HG03097 (cell line): ENCODE measurements at regions not wholly inside any gene's neighbourhood (a gene's known extent, or its start where the extent isn't known, plus 50 kb on each side); places are given as distances from the start of the nearest gene placed in this dataset.
"Not testable (repeated sequence)": the region's sequence is repeated elsewhere in the genome, so short reads cannot be mapped to it uniquely, and the experiment has no call there.

Source experiments
- ATAC-seq: cut with Tn5 transposase; IDR thresholded peaks from one replicate; pipeline ENCODE4 v1.9.1; 2021; ENCODE audit not compliant: unreplicated experiment, low FRiP score

- no peak for ATAC-seq
These were observed 910.7 kb downstream of the TBL1XR1 start for GRCh38 chr3:176286476-176287085.

GRCh38 chr3:176275538-176275937, 921.7 kb downstream of the TBL1XR1 start:
- no peak for ATAC-seq

- no peak for ATAC-seq
These were observed 922.2 kb downstream of the TBL1XR1 start for GRCh38 chr3:176275113-176275512.

DNA sequence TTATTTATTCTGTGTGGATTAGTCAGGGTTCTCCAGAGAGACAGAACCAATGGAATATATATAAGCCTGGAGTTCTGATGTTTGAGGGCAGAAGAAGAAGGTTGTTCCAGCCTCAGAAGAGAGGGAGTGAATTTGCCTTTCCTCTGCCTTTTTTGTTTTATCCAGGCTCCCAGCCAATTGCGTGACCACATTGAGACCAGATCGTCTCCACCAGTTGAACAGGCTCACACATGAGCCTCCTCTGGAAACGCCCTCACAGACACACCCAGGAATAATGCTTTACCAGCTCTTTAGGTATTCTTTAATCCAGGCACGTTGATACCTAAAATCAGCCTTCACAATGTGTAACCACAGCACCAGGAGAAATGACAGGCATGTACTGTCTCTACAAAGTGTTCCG, 923.1 kb downstream of the TBL1XR1 start:
- no peak for ATAC-seq

DNA sequence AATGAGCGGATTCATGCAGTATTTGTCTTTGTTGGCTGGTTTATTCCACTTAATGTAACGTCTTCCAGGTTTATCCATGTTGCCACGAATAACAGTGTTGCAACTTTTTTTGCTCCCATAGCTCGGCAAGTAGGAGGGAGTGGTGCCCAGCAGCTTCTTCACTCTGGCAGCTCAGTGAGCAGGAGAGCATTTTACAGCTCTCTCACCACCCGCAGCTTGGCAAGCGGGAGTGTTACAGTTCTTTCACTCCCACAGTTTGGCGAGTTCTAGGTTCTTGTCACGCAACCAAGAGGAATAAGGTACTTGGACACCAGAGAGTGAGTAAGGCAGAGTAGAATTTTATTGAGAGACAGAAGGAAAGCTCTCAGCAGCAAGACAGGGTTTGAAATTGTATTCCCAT, 935.2 kb downstream of the TBL1XR1 start:
- no peak for ATAC-seq

GRCh38 chr3:176247191-176247590, 950.1 kb downstream of the TBL1XR1 start:
- no peak for ATAC-seq

DNA sequence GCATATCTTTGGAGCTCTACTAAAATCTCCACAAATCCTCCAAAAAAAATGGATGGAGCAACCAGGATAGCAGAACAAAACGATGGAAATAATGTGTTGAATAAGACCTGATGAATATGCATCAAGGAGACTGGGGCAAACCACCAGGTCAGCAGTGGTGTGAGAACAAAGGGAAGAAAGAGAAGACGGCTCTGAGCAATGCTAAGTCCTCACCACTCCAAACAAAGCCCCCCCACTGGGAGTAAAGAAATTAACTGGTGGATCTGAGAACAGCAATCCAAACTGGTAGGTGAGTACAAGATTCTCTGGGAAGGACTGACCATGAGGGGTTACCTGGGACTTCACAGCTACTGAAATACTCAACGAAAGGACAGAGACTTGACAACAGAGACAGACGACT, 977.3 kb downstream of the TBL1XR1 start:
- ATAC-seq, result no peak

GRCh38 chr3:176214758-176215157, 982.5 kb downstream of the TBL1XR1 start:
- ATAC-seq, result no peak

DNA sequence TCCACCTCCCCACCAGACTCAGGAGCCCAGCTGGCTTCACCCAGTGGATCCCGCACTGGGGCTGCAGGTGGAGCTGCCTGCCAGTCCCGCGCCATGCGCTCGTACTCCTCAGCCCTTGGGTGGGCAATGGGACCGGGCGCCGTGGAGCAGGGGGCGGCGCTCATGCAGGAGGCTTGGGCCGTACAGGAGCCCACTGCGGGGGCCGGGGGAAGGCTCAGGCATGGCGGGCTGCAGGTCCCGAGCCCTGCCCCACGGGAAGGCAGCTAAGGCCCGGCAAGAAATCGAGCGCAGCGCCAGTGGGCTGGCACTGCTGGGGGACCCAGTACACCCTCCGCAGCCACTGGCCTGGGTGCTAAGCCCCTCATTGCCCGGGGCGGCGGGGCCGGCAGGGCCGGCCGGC, 984.0 kb downstream of the TBL1XR1 start:
- not testable (repeated sequence) for ATAC-seq

GRCh38 chr3:176208915-176209314, 988.4 kb downstream of the TBL1XR1 start:
- no peak for ATAC-seq

GRCh38 chr3:176208283-176208682, 989.0 kb downstream of the TBL1XR1 start:
- ATAC-seq, result no peak

DNA sequence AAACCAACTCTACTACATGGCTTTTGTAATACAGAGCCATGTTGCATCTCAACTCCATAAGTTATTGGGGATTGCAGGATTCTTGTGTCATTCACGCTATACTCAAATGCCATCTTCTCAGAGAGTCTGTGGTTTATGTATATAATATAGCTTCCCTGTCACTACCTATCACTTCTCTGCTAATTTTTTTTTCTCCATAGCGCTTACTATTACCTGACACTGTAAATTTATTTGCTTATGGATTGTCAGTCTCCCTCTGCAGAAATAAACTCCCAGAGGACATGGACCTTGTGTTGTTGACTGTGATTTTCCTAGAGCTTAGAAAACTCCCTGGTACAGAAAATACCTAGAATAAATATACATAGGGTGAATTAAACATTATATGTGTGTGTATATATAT, 990.5 kb downstream of the TBL1XR1 start:
- no peak for ATAC-seq

- no peak for ATAC-seq
These were observed 994.6 kb downstream of the TBL1XR1 start for GRCh38 chr3:176202652-176203051.

GRCh38 chr3:176193032-176193730, 1004.1 kb downstream of the TBL1XR1 start:
- ATAC-seq, result no peak

DNA sequence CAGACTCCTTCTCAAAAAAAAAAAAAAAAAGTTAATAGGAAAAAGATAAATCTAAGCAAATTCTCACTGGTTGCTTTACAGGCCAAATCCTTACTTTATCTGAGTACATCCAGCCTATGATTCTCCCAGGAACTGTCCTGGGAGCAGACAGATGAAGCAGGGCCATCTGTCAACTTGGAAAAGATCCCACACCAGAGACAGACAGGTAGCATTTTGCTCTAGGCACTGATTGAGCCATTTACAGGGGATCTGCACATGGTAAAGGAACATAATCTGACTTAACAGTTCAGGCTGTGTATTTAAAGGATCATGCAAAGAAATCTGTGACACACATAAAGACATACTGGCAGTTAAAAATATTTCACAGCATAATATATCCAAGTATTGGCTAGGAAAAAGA, 1006.5 kb downstream of the TBL1XR1 start:
- ATAC-seq, result no peak

GRCh38 chr3:176183181-176183580, 1014.1 kb downstream of the TBL1XR1 start:
- no peak for ATAC-seq

GRCh38 chr3:176174060-176174459, 1023.2 kb downstream of the TBL1XR1 start:
- no peak for ATAC-seq

- no peak for ATAC-seq
These were observed 1024.8 kb downstream of the TBL1XR1 start for GRCh38 chr3:176172492-176172891.

GRCh38 chr3:176167272-176167671, 1030.0 kb downstream of the TBL1XR1 start:
- ATAC-seq, result no peak

DNA sequence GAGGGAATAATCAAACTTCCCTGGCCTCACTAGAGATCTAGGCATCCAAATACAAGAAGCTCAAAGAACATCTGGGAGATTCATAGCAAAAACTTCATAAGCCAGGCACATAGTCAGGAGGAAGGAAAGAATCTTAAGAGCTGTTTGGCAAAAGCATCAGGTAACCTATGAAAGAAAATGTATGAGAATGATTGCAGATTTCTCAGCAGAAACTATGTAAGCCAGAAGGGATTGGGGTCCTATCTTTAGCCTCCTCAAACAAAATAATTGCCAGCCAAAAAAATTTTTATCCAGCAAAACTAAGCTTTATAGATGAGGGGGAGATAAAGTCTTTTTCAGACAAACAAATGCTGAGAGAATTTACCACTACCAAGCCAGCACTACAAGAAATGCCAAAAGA, 1036.3 kb downstream of the TBL1XR1 start:
- no peak for ATAC-seq

DNA sequence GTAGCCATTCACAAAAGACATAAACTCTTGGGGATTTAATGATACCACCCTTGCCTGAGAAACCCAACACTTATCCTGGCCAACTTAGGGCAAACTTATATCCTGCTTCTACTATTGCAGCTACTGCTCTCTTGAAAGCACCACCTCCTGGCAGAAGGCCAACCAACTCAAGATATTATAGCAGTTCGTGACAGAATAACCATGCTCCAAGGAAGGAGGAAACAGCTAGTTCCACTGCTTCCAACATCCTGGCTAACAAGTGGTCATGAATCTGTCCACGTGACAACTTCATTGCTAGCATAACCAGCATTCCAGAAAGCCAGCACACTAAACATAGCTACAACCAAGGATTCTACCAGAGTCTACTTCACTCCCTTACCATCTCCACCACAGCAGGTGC, 1037.5 kb downstream of the TBL1XR1 start:
- no peak for ATAC-seq

GRCh38 chr3:176155012-176155411, 1042.3 kb downstream of the TBL1XR1 start:
- ATAC-seq, result no peak
